ENCODE measurements at regions not wholly inside any gene's neighbourhood (a gene's known extent, or its start where the extent isn't known, plus 50 kb on each side); places are given as distances from the start of the nearest gene placed in this dataset.

DNA sequence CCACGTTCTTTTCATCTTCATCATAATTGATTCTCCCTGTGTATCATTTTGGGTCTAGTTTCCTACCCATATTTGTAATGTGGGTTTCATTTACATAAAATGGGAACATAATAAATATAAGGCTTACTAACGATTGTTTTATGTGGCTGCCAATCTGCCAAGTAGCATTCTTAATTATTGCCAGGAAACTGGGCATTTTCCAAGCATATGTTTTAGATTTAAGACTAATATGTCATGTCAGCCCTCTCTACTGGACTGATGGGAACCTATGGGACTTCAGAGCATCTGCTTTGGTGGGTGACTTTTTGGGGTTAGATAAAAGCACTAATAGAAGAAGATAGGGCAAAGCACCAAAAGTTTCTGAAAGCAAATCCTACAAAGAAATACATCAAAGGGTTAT lies 157.5 kb downstream of the TBX18 start:
- TF ChIP-seq, protein P1, sequence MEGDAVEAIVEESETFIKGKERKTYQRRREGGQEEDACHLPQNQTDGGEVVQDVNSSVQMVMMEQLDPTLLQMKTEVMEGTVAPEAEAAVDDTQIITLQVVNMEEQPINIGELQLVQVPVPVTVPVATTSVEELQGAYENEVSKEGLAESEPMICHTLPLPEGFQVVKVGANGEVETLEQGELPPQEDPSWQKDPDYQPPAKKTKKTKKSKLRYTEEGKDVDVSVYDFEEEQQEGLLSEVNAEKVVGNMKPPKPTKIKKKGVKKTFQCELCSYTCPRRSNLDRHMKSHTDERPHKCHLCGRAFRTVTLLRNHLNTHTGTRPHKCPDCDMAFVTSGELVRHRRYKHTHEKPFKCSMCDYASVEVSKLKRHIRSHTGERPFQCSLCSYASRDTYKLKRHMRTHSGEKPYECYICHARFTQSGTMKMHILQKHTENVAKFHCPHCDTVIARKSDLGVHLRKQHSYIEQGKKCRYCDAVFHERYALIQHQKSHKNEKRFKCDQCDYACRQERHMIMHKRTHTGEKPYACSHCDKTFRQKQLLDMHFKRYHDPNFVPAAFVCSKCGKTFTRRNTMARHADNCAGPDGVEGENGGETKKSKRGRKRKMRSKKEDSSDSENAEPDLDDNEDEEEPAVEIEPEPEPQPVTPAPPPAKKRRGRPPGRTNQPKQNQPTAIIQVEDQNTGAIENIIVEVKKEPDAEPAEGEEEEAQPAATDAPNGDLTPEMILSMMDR (IDR thresholded peaks at IDR 0.05) = no peak
- no peak for TF ChIP-seq POLR2AphosphoS5 (IDR thresholded peaks at IDR 0.05; ENCODE audit: insufficient read depth in 1 of 2, low read depth in 1 of 2)
